ENCODE measurements at regions not wholly inside any gene's neighbourhood (a gene's known extent, or its start where the extent isn't known, plus 50 kb on each side); places are given as distances from the start of the nearest gene placed in this dataset.
A peak's percentile ranks its signal among the peaks of the same experiment; 100 is the strongest.

DNA sequence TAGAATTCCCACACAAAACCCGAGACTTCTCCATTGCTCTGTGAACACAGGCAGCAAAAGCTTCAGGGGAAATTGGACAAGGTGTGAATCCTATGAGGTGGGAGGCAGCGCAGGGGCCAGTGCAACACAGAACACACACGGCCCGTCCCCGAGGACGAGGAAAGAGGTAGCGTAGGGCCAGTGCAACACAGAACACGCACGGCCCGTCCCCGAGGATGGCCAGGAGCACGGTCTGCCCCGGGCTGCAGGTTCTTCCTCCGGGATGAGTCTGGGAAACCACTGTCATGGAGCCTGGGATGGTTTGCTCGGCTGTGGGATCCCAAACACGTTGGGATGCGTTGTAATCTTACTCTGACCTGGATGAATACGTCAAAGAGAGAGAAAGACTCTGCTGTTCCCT, 432.1 kb downstream of the GLRX3 start:
- Histone ChIP-seq H3K4me3 (no peak overlapping the region), H3K36me3 (ENCODE audit: control insufficient read depth in 4 of 4, insufficient read depth in 4 of 4, low read length in 4 of 4) (no peaks in the 10 kb centered on the region), H3K4me1 (ENCODE audit: control insufficient read depth in 5 of 5, insufficient read depth in 5 of 5, low read length in 5 of 5) (no peaks in the 10 kb centered on the region), H3K9me3 (ENCODE audit: control insufficient read depth in 4 of 4, insufficient read depth in 3 of 4, low read length in 3 of 4) (peaks cover 0 to 2% (median 0%) of the 10 kb centered on the region in 4 donors), H3K27me3 (ENCODE audit: control insufficient read depth in 3 of 3, insufficient read depth in 3 of 3, low read length in 2 of 3) (peaks cover 0 to 6% (median 0%) of the 10 kb centered on the region in 3 donors), H3K9ac (ENCODE audit: insufficient read depth in 1 of 2, low read length in 2 of 2) (no peak overlapping the region), H3K27ac (ENCODE audit: low read depth in 1 of 2, low read length in 1 of 2) (no peak overlapping the region)
- 87 to 94% methylated on average over 18 of the region's 18 CpGs for WGBS, 2 donors
- TF ChIP-seq, protein P1, sequence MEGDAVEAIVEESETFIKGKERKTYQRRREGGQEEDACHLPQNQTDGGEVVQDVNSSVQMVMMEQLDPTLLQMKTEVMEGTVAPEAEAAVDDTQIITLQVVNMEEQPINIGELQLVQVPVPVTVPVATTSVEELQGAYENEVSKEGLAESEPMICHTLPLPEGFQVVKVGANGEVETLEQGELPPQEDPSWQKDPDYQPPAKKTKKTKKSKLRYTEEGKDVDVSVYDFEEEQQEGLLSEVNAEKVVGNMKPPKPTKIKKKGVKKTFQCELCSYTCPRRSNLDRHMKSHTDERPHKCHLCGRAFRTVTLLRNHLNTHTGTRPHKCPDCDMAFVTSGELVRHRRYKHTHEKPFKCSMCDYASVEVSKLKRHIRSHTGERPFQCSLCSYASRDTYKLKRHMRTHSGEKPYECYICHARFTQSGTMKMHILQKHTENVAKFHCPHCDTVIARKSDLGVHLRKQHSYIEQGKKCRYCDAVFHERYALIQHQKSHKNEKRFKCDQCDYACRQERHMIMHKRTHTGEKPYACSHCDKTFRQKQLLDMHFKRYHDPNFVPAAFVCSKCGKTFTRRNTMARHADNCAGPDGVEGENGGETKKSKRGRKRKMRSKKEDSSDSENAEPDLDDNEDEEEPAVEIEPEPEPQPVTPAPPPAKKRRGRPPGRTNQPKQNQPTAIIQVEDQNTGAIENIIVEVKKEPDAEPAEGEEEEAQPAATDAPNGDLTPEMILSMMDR (IDR thresholded peaks at IDR 0.05; ENCODE audit: control extremely low read depth, extremely low read depth) = no peak
- DNase-seq = no peak
- ATAC-seq (ENCODE audit: insufficient read depth, low FRiP score) = no peak

DNA sequence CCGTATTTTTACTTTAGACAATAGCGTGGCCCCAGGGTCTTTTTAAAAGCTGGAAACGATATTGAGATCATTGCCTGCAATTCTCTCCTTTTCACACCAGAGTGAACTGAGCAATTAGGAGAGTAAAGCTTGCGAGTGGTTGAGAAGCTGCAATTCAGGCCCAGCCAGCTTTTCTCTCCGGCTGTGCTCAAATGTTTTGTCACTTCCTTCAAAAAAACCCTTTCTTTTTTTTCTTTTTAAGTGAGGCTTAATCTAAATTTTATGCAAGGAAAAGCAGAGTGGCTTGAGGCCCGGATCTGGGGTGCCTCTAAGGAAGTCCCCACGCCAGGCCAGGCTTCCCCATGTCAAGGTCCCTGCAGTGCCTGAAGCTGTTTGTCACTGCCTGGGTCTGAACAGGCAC, 433.9 kb downstream of the GLRX3 start:
- H3K4me3 ChIP-seq = no peak overlapping the region
- TF ChIP-seq, protein P1 (IDR thresholded peaks at IDR 0.05; ENCODE audit: control extremely low read depth, extremely low read depth) = no peak
- ATAC-seq (ENCODE audit: insufficient read depth, low FRiP score) (no peak), DNase-seq (peak; percentile 16 to 64 (median 32))
- peaks cover 0 to 4% (median 0%) of the 10 kb centered on the region in 4 donors for H3K9me3 ChIP-seq (ENCODE audit: control insufficient read depth in 4 of 4, insufficient read depth in 3 of 4, low read length in 3 of 4)
- H3K4me1 ChIP-seq (ENCODE audit: control insufficient read depth in 5 of 5, insufficient read depth in 5 of 5, low read length in 5 of 5) = no peaks in the 10 kb centered on the region
- H3K27ac ChIP-seq (ENCODE audit: low read depth in 1 of 2, low read length in 1 of 2) = no peak overlapping the region
- H3K9ac ChIP-seq (ENCODE audit: insufficient read depth in 1 of 2, low read length in 2 of 2) = no peak overlapping the region
- no peaks in the 10 kb centered on the region for H3K27me3 ChIP-seq (ENCODE audit: control insufficient read depth in 3 of 3, insufficient read depth in 3 of 3, low read length in 2 of 3)
- 62 to 72% methylated on average over 7 of the region's 7 CpGs for WGBS, 2 donors
- H3K36me3 ChIP-seq (ENCODE audit: control insufficient read depth in 4 of 4, insufficient read depth in 4 of 4, low read length in 4 of 4) = no peaks in the 10 kb centered on the region

DNA sequence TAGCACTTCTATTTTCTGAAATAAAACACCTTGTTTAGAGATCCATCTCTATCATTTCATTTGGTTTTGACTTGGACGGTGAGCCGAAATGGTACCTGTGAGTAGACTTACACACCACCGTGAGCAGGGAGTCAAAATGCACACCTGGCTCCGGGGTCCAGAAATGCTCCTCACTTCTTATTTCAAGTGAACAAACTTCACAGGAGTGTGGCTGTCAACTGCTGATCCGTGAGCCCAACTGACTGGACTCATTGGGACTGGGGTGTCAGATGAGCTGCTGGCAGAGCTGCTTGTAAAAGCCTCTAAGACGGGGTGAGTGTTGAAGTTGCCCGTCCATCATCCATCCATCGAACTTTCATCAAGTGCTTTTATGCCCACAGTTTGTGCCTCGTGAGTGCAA, 435.5 kb downstream of the GLRX3 start:
- Histone ChIP-seq H3K4me3 (no peak overlapping the region), H3K27me3 (ENCODE audit: control insufficient read depth in 3 of 3, insufficient read depth in 3 of 3, low read length in 2 of 3) (no peaks in the 10 kb centered on the region), H3K4me1 (ENCODE audit: control insufficient read depth in 5 of 5, insufficient read depth in 5 of 5, low read length in 5 of 5) (no peaks in the 10 kb centered on the region), H3K36me3 (ENCODE audit: control insufficient read depth in 4 of 4, insufficient read depth in 4 of 4, low read length in 4 of 4) (no peaks in the 10 kb centered on the region), H3K9ac (ENCODE audit: insufficient read depth in 1 of 2, low read length in 2 of 2) (no peak overlapping the region), H3K27ac (ENCODE audit: low read depth in 1 of 2, low read length in 1 of 2) (no peak overlapping the region), H3K9me3 (ENCODE audit: control insufficient read depth in 4 of 4, insufficient read depth in 3 of 4, low read length in 3 of 4) (peaks cover 0 to 6% (median 0%) of the 10 kb centered on the region in 4 donors)
- TF ChIP-seq, protein P1 (IDR thresholded peaks at IDR 0.05; ENCODE audit: control extremely low read depth, extremely low read depth) = no peak
- ATAC-seq (ENCODE audit: insufficient read depth, low FRiP score) (no peak), DNase-seq (no peak)
- WGBS, 2 donors = 87% methylated on average over 9 of the region's 9 CpGs

DNA sequence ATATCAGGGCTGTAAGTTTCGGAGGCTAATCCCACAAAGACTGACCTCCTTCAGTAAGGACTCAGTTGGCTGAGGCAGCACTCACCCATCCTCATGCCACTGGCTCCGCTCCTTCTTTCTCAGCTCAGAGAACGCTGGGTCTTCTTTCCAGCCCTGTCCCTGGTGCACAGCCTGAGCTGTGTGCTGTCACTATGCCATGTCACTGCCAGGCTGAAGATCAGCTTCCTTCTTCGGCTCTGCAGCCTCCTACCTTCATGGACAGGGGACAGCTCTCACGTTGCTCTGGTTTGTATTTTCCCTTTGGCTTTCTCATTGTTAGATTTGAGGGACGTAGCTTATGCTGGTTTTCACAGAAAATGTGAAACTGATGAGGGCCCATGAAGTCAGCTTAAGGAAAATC, 437.3 kb downstream of the GLRX3 start:
- DNase-seq (no peak), ATAC-seq (ENCODE audit: insufficient read depth, low FRiP score) (no peak)
- TF ChIP-seq, protein P1 (IDR thresholded peaks at IDR 0.05; ENCODE audit: control extremely low read depth, extremely low read depth) = no peak
- H3K9me3 ChIP-seq (ENCODE audit: control insufficient read depth in 4 of 4, insufficient read depth in 3 of 4, low read length in 3 of 4) = peaks cover 0 to 6% (median 0%) of the 10 kb centered on the region in 4 donors
- 76 to 81% methylated on average over 6 of the region's 6 CpGs for WGBS, 2 donors
- no peaks in the 10 kb centered on the region for H3K4me1 ChIP-seq (ENCODE audit: control insufficient read depth in 5 of 5, insufficient read depth in 5 of 5, low read length in 5 of 5)
- no peak overlapping the region for H3K4me3 ChIP-seq
- no peaks in the 10 kb centered on the region for H3K27me3 ChIP-seq (ENCODE audit: control insufficient read depth in 3 of 3, insufficient read depth in 3 of 3, low read length in 2 of 3)
- H3K9ac ChIP-seq (ENCODE audit: insufficient read depth in 1 of 2, low read length in 2 of 2) = no peak overlapping the region
- no peak overlapping the region for H3K27ac ChIP-seq (ENCODE audit: low read depth in 1 of 2, low read length in 1 of 2)
- no peaks in the 10 kb centered on the region for H3K36me3 ChIP-seq (ENCODE audit: control insufficient read depth in 4 of 4, insufficient read depth in 4 of 4, low read length in 4 of 4)
